Adrenal gland (tissue), 5 donors: ENCODE measurements at regions not wholly inside any gene's neighbourhood (a gene's known extent, or its start where the extent isn't known, plus 50 kb on each side); places are given as distances from the start of the nearest gene placed in this dataset.

Experiments used
- CTCF ChIP-seq, 6 experiments: fragments of 450-650 bp in 4 of 6; fragments of 200-600 bp in 2 of 6; sonication (generic) in 1 of 6; IDR thresholded peaks; 1 replicate in 5 of 6; 2 replicates in 1 of 6; pipeline versions ENCODE4 v1.5.1 to v1.8.0; 2016 to 2021; ENCODE audit warnings: antibody characterized with exemption in 6 of 6, mild to moderate bottlenecking in 2 of 6, moderate library complexity in 1 of 6
- POLR2A ChIP-seq, 2 donors: fragments of 450-650 bp; IDR thresholded peaks; one replicate each; pipeline ENCODE4 v1.6.1; 2017; ENCODE audit warnings: antibody characterized with exemption in 2 of 2, mild to moderate bottlenecking in 2 of 2, moderate library complexity in 1 of 2
- donor health status: DM: no; HTN: no; CAD: no.

DNA sequence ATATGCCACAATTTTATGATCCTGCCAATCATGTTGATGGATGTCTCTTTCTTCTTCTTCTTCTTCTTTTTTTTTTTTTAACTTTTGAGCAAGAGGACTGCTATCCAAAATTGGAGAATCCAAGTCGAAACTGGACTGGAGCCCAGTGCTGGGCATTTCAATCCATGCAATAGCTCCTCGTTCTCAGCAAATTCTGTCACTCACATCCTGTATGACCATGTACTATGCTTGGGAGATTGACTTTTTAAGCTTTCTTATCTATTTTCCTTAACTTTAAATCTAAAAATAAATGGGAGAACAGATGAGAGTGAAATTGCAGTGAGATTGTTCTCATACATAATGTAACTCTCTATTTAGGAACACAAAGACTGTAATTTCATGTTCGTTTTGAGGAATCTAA, 123.0 kb upstream of the PUDP start:
- no peak for TF ChIP-seq POLR2A (IDR thresholded peaks at IDR 0.05)
- no peak for TF ChIP-seq CTCF (IDR thresholded peaks at IDR 0.05)
